ENCODE measurements at regions not wholly inside any gene's neighbourhood (a gene's known extent, or its start where the extent isn't known, plus 50 kb on each side); places are given as distances from the start of the nearest gene placed in this dataset.
"Not testable (repeated sequence)": the region's sequence is repeated elsewhere in the genome, so short reads cannot be mapped to it uniquely, and the experiment has no call there.

DNA sequence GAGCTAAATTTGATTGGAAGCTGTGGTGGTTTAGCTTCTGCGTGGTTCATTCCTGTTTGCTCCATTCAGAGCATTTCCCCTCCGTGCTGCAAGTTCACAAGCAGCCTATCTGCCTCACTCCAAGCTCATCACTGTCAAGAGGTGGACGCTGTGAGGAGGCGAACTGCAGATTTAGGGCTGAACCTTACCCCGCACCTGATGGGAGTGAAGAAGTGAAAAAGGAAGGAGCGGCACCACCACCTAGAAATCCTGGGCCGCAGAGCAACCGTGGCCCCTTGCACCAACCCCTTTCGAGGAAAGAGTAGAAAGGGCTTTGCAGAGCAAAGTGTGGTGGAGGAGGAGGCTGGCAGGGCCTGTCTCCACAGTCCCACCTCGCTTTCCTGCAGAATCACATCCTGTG lies 117.4 kb downstream of the IER5 start:
- no peak for ATAC-seq
- Mint-ChIP-seq H3K27me3 (peaks cover 4% of the 10 kb centered on the region), H3K9me3 (no peaks in the 10 kb centered on the region), H3K4me3 (no peak overlapping the region), H3K36me3 (ENCODE audit: low read depth) (no peaks in the 10 kb centered on the region), H3K4me1 (no peaks in the 10 kb centered on the region), H3K27ac (no peak overlapping the region)
- no peak for DNase-seq

DNA sequence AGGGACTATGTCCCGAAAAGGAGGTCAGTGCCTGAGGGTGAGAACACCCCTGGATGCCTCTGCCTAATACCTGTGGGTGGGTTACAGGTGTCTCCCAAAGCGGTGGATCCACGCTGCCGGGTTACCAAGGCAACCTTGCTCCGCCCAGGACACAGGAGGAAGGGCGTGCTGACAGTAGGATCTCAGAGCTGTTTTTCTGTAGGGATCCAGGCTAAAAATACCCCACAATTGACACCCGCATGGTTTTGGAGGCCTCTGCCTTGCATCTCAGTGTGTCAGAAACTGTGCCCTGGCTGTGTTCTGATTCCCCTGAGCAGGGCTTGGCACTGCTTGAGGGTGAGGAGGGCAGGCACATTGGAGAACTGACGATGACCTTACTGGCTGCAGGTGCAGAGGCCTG lies 118.0 kb downstream of the IER5 start:
- H3K27me3 Mint-ChIP-seq = peaks cover 4% of the 10 kb centered on the region
- no peak overlapping the region for H3K4me3 Mint-ChIP-seq
- DNase-seq = no peak
- H3K4me1 Mint-ChIP-seq = no peaks in the 10 kb centered on the region
- H3K27ac Mint-ChIP-seq = no peak overlapping the region
- ATAC-seq = no peak
- H3K9me3 Mint-ChIP-seq = no peaks in the 10 kb centered on the region
- H3K36me3 Mint-ChIP-seq (ENCODE audit: low read depth) = no peaks in the 10 kb centered on the region

DNA sequence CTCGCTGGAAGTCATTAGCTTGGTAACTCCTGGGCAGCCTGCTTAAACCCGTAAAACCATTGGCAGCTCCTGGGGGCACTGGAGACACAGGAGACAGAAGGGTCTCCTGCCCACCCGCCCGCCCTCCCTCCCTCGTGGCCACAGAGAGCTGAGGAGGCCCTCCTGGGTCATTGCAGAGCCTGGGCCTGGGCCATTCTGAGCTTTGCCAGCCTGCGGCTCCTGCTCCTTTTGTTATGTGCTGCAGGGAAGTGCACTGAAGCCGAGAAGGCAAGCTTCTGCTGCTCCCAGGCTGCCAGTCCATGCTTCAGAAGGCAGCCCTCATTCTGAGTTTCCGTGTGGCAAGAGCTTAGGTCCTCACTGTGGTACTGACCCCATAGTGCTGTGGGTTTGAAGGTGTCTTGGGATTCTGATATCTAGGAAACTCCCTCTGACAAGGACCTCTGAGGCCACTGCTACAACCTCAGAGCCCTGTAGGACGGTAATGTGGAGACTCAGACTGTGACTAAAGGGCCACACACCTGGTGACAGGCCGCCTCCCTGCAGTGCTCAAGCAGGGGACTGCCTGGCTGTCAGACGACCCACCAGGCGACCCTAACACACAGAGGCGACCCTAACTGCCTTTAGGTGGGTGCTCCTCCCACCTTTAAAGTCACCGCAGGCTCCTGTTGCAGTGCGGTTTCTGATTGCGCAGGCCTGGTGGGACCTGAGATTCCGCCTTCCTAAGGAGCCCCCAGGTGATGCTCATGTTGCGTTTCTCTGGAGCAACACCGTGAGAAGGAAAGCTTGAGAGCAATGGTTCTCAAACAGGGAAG lies 118.7 kb downstream of the IER5 start:
- peaks cover 4% of the 10 kb centered on the region for H3K27me3 Mint-ChIP-seq

DNA sequence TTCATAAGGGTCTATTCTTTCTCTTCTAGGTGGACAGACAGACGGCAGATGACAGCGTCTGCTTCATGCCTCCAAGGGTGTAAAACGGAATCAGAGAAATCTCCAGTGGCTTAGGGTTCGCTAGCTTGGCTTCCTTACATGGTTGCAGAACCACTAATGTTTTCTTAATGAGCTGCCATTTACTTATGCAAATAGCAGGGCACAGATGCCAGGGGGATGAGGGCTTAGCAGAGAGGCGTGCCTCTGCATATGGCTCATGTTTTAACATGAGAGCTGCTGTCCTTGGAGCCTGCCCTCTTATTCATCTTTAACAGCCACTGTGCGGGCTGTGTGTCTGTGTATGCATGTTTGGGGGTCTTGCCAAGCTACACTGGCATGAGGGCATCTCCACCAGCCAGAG lies 119.6 kb downstream of the IER5 start:
- no peak for DNase-seq
- H3K36me3 Mint-ChIP-seq (ENCODE audit: low read depth) = no peaks in the 10 kb centered on the region
- H3K9me3 Mint-ChIP-seq = no peaks in the 10 kb centered on the region
- peaks cover 4% of the 10 kb centered on the region for H3K27me3 Mint-ChIP-seq
- ATAC-seq = no peak
- no peak overlapping the region for H3K4me3 Mint-ChIP-seq
- no peak overlapping the region for H3K27ac Mint-ChIP-seq
- H3K4me1 Mint-ChIP-seq = no peaks in the 10 kb centered on the region

More for the DNA sequence above, 118.7 kb downstream of the IER5 start:
- no peak overlapping the region for H3K4me3 Mint-ChIP-seq
- no peak for DNase-seq
- no peaks in the 10 kb centered on the region for H3K36me3 Mint-ChIP-seq (ENCODE audit: low read depth)
- no peak for ATAC-seq
- no peak overlapping the region for H3K27ac Mint-ChIP-seq
- H3K9me3 Mint-ChIP-seq = no peaks in the 10 kb centered on the region
- no peaks in the 10 kb centered on the region for H3K4me1 Mint-ChIP-seq

DNA sequence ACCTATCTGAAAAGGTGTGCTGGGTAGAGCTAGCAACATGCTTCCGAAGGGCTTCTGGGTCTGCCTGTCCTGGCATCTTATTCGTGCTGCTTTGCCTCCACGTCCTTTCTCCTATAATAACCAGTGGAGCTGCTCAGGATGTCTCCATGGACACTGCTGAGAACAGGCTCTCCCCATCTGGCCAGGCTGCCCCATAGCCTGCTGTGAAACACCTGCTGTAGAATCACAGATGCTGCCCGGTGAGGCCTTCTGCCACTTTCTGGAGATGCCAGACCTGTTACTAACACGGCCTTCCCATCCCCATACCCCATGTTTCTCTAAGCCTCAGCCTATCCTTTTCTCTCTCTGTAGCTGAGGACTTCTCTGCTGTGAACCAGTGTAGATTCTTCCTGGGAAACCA lies 120.5 kb downstream of the IER5 start:
- Mint-ChIP-seq H3K27ac (no peak overlapping the region), H3K9me3 (no peaks in the 10 kb centered on the region), H3K4me1 (no peaks in the 10 kb centered on the region), H3K27me3 (peaks cover 6% of the 10 kb centered on the region), H3K36me3 (ENCODE audit: low read depth) (no peaks in the 10 kb centered on the region), H3K4me3 (no peak overlapping the region)
- no peak for ATAC-seq
- no peak for DNase-seq

DNA sequence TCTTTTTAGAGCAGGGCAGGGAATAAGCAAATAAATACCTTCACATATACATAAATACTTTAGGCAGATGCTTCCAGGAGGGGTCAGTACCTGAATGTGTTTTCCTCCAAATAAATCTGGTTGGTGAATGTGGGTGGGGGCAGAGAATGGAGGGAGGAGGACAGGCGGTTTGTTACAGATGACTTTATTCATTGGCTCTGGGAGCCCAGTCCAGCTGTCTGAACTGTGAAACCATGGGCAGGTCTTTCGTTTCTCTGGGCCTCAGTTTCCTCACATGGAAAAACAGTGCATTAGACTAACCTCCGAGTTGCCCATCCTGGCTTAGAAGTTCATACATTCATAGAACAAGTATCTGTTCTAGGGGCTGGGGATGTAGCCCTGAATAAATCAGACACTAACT lies 124.6 kb downstream of the IER5 start:
- no peak overlapping the region for H3K27ac Mint-ChIP-seq
- no peaks in the 10 kb centered on the region for H3K36me3 Mint-ChIP-seq (ENCODE audit: low read depth)
- H3K4me3 Mint-ChIP-seq = no peak overlapping the region
- H3K4me1 Mint-ChIP-seq = no peaks in the 10 kb centered on the region
- no peaks in the 10 kb centered on the region for H3K9me3 Mint-ChIP-seq
- ATAC-seq = no peak
- DNase-seq = no peak
- peaks cover 5% of the 10 kb centered on the region for H3K27me3 Mint-ChIP-seq

DNA sequence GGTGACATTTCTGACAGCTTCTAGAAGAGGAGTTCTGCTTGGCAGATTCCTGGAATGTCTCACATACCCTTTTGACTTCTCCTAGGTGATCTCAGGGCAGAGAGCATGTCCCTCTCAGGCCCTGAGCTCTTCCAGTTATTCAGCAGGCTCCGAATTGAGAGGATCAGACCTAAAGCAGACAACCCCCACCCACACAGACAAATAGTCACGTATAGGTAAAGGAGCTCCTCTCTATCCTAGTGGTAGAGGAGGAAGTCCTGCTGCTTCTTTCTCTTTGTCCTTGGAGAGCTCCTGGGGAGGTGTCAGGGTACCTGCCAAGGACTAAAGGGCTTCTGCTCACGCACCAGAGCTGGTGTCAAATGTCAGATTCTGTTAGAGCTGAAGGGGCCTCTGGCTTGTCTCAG lies 128.1 kb downstream of the IER5 start:
- peaks cover 5% of the 10 kb centered on the region for H3K27me3 Mint-ChIP-seq
- DNase-seq (no peak), ATAC-seq (no peak)
- H3K36me3 Mint-ChIP-seq (ENCODE audit: low read depth) = no peaks in the 10 kb centered on the region
- no peak overlapping the region for H3K4me3 Mint-ChIP-seq
- H3K9me3 Mint-ChIP-seq = no peaks in the 10 kb centered on the region
- H3K4me1 Mint-ChIP-seq = no peaks in the 10 kb centered on the region
- H3K27ac Mint-ChIP-seq = no peak overlapping the region

DNA sequence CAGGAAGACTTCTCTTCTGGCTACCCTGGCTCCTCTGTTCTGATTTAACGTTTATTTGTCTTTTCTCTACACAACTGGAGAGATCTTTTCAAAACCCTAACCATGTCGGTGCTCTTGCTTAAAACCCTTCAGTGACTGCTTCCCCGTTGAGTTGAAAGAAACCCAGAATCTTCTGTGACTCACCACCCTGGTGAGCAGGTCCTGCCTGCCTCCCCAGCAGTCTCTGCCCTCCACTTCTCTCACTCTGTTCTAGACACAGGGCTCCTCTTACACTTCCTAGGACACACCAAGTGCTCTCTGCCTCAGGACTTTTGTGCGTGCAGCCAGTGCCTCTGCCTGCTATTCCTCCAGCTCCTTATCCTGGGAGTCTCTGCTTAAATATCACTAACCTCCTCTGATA lies 131.4 kb downstream of the IER5 start:
- H3K27me3 Mint-ChIP-seq = peaks cover 5% of the 10 kb centered on the region
- no peaks in the 10 kb centered on the region for H3K4me1 Mint-ChIP-seq
- peaks cover 8% of the 10 kb centered on the region for H3K9me3 Mint-ChIP-seq

DNA sequence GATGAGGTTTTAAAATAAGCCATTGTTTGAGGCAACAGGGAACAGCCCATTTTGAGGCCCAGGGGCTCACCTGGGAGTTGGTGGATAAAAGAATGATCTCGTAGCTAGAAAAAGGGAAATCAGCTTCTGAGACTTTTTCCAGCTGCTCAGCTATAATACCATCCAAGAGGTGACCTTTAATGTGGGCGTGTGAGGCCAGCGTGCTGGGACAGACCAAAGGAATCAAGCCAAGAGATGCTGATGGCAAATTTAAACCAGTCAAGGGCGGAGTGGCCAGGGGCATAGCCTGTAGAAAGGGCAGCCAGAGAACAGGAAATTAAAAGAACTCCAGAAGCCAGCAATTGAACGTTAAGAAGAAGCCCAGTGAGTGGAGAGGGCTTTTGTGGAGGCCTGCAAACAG lies 132.6 kb downstream of the IER5 start:
- no peaks in the 10 kb centered on the region for H3K4me1 Mint-ChIP-seq
- no peak overlapping the region for H3K27ac Mint-ChIP-seq
- peaks cover 8% of the 10 kb centered on the region for H3K9me3 Mint-ChIP-seq
- ATAC-seq = no peak
- H3K27me3 Mint-ChIP-seq = peaks cover 5% of the 10 kb centered on the region
- H3K4me3 Mint-ChIP-seq = no peak overlapping the region
- DNase-seq = no peak
- no peaks in the 10 kb centered on the region for H3K36me3 Mint-ChIP-seq (ENCODE audit: low read depth)

More for the DNA sequence above, 131.4 kb downstream of the IER5 start:
- Mint-ChIP-seq H3K4me3 (no peak overlapping the region), H3K27ac (no peak overlapping the region), H3K36me3 (ENCODE audit: low read depth) (no peaks in the 10 kb centered on the region)
- peak; percentile 27 for ATAC-seq
- DNase-seq = no peak

DNA sequence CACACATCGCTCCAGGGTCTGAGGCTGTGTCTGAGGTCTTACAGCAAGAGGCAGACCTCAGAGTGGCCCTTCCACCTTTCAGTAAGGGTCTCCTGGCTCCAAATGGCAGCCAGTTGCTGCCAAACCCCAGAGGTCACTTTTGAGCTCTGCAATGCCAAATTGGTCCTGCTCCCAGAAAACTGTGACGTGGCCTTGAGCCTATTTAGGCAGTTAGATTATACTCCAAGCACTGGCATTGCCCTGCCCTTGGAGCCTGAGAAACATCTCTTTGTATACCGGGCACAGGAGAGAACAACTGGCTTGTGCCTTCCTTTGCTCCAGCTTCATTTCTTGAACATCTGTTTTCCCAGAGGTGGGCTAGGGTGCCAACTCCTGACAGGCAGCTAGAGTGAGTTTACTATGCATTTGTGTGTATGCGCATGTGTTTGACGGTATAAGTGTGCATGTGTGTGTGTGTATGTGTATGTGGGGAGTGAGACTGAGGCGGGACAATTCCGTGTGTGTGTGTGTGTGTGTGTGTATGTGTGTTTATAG lies 134.5 kb downstream of the IER5 start:
- Mint-ChIP-seq H3K27ac (no peak overlapping the region), H3K9me3 (peaks cover 12% of the 10 kb centered on the region), H3K36me3 (ENCODE audit: low read depth) (no peaks in the 10 kb centered on the region), H3K4me3 (no peak overlapping the region), H3K4me1 (no peaks in the 10 kb centered on the region), H3K27me3 (peaks cover 3% of the 10 kb centered on the region)
- DNase-seq (no peak), ATAC-seq (no peak)

DNA sequence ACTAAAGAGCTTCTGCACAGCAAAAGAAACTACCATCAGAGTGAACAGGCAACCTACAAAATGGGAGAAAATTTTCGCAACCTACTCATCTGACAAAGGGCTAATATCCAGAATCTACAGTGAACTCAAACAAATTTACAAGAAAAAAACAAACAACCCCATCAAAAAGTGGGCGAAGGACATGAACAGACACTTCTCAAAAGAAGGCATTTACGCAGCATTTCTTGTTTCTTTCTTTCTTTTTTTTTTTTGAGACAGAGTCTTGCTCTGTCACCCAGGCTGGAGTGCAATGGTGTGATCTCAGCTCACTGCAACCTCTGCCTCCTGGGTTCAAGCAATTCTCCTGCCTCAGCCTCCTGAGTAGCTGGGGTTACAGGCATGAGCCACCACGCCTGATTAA lies 138.2 kb downstream of the IER5 start:
- not testable (repeated sequence) for DNase-seq; ATAC-seq; H3K4me1 Mint-ChIP-seq; H3K27me3 Mint-ChIP-seq; H3K4me3 Mint-ChIP-seq; H3K27ac Mint-ChIP-seq; H3K36me3 Mint-ChIP-seq (ENCODE audit: low read depth)
- peaks cover 12% of the 10 kb centered on the region for H3K9me3 Mint-ChIP-seq

DNA sequence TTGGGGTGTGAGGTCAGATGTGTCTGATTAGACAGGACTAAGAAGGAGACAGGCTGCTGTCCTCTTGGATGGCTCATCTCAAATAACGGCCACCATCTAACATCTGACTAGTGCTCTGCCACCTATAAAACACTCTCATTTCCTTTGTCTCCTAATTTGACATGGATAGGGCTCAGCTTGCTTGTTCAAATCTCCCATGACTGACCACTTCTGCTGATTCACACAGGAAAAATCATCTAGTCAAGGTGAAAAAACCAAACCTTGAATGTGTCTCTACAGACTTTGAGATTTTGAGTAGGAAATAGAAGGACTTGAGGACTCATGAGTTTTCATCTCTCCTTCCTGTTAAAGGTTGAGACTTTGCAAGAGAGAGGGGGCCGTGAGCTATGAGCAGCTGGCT lies 150.6 kb downstream of the IER5 start:
- no peaks in the 10 kb centered on the region for H3K27me3 Mint-ChIP-seq
- DNase-seq (no peak), ATAC-seq (no peak)
- no peak overlapping the region for H3K27ac Mint-ChIP-seq
- no peaks in the 10 kb centered on the region for H3K9me3 Mint-ChIP-seq
- H3K36me3 Mint-ChIP-seq (ENCODE audit: low read depth) = no peaks in the 10 kb centered on the region
- no peaks in the 10 kb centered on the region for H3K4me1 Mint-ChIP-seq
- H3K4me3 Mint-ChIP-seq = no peak overlapping the region

DNA sequence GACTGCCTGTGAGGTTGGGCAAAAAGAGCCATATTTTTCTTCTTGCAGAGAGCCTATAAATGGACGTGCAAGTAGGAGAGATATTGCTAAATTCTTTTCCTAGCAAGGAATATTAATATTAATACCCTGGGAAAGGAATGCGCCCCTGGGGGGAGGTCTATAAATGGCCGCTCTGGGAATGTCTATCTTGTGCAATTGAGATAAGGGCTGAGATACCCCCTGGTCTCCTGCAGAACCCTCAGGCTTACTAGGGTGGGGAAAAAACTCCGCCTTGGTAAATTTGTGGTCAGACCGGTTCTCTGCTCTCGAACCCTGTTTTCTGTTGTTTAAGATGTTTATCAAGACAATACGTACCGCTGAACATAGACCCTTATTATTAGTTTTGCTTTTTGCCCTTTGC lies 157.8 kb downstream of the IER5 start:
- not testable (repeated sequence) for H3K4me1 Mint-ChIP-seq; H3K36me3 Mint-ChIP-seq (ENCODE audit: low read depth); H3K27ac Mint-ChIP-seq; ATAC-seq; H3K27me3 Mint-ChIP-seq; DNase-seq; H3K4me3 Mint-ChIP-seq
- H3K9me3 Mint-ChIP-seq = peaks cover 15% of the 10 kb centered on the region

DNA sequence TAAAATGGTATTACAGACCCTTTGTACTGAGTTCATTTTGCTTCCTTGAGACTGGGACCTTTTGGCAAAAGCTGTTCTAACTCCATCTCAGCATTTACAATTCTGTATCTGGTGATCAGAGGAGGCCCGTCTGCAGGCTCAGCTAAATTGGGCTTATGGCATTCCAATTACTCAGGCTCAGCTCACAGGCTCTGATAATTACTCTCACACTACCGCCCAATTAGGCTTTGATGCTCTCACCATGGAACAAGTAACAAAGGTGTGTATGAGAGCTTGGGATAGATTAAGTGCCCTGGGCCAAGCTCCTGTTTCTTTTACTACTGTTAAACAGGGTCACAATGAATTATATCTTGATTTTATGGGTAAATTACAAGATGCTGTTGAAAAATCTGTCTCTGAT lies 159.9 kb downstream of the IER5 start:
- H3K4me3 Mint-ChIP-seq; ATAC-seq; H3K27ac Mint-ChIP-seq; H3K4me1 Mint-ChIP-seq; H3K36me3 Mint-ChIP-seq (ENCODE audit: low read depth); DNase-seq; H3K27me3 Mint-ChIP-seq: not testable (repeated sequence)
- peaks cover 16% of the 10 kb centered on the region for H3K9me3 Mint-ChIP-seq

DNA sequence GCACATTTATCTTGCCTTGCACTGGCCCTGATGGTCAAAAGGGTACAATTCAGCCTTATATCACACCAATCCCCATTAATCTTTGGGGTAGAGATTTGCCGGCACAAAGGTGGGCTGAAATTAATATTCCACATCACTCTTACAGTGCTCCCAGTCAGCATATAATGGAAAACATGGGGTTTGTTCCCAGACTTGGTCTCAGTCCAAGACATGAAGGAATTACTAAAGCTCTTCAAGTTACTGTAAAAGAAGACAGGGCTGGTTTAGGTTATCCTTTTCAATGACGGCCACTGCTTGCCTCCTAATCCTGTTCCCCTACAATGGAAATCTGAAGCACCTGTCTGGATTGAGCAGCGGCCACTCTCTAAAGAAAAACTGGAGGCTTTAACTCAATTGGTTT lies 160.7 kb downstream of the IER5 start:
- Mint-ChIP-seq H3K9me3 (peaks cover 21% of the 10 kb centered on the region), H3K27me3 (peaks cover 3% of the 10 kb centered on the region), H3K27ac (no peak overlapping the region), H3K36me3 (ENCODE audit: low read depth) (peaks cover 3% of the 10 kb centered on the region), H3K4me3 (no peak overlapping the region), H3K4me1 (no peaks in the 10 kb centered on the region)
- DNase-seq (no peak), ATAC-seq (no peak)

Measured in activated naive CD8-positive, alpha-beta T cell treated with anti-CD3 and anti-CD28 coated beads, Interleukin-2, amount 50 U/mL, for 24 hours (primary cell).